DND-41 (cell line): ENCODE measurements at regions not wholly inside any gene's neighbourhood (a gene's known extent, or its start where the extent isn't known, plus 50 kb on each side); places are given as distances from the start of the nearest gene placed in this dataset.
"Not testable (repeated sequence)": the region's sequence is repeated elsewhere in the genome, so short reads cannot be mapped to it uniquely, and the experiment has no call there.

Experiments
- CTCF ChIP-seq: IDR thresholded peaks from 2 replicates; pipeline ENCODE4 v1.5.1; 2012; ENCODE audit warnings: borderline replicate concordance, low read length, moderate library complexity, mild to moderate bottlenecking; ENCODE audit not compliant: poor library complexity, severe bottlenecking; ENCODE audit errors: extremely low read depth
- EZH2 ChIP-seq: IDR thresholded peaks from 3 replicates; pipeline ENCODE4 v1.6.1; 2012; ENCODE audit warnings: borderline replicate concordance, low read depth, mild to moderate bottlenecking, moderate library complexity, low read length, inconsistent platforms; ENCODE audit not compliant: severe bottlenecking

GRCh38 chr2:146696787-146697186 lies 1148.0 kb upstream of the ACVR2A start:
- not testable (repeated sequence) for TF ChIP-seq CTCF, EZH2
